ENCODE measurements at regions not wholly inside any gene's neighbourhood (a gene's known extent, or its start where the extent isn't known, plus 50 kb on each side); places are given as distances from the start of the nearest gene placed in this dataset.

- TF ChIP-seq ZNF562 (CRISPR knock-in tag; IDR thresholded peaks at IDR 0.05; ENCODE audit: borderline replicate concordance) (no peak), MIXL1 (CRISPR knock-in tag; IDR thresholded peaks at IDR 0.05) (no peak), ZHX2 (IDR thresholded peaks at IDR 0.05; ENCODE audit: low read depth) (no peak), ZHX2 (CRISPR knock-in tag; IDR thresholded peaks at IDR 0.05; ENCODE audit: borderline replicate concordance) (no peak), POLR2A (IDR thresholded peaks at IDR 0.05; ENCODE audit: insufficient read depth in 1 of 2, low read depth in 2 of 2, low read length in 2 of 2) (no peak), GTF2F1 (IDR thresholded peaks at IDR 0.05; ENCODE audit: low read length) (no peak), PTBP1 (IDR thresholded peaks at IDR 0.05; ENCODE audit: low read depth, low read length, poor library complexity, severe bottlenecking) (no peak), ZNF605 (CRISPR knock-in tag; IDR thresholded peaks at IDR 0.05) (no peak), KDM2A (CRISPR knock-in tag; IDR thresholded peaks at IDR 0.05; ENCODE audit: borderline replicate concordance, low read depth) (no peak), ZFP36L1 (CRISPR knock-in tag; IDR thresholded peaks at IDR 0.05) (no peak), ZNF430 (CRISPR knock-in tag; IDR thresholded peaks at IDR 0.05) (no peak)
Observed at GRCh38 chr21:35617491-35617890, 442.8 kb downstream of the SETD4 start (continued).

Data from HepG2 (cell line).